Peyer's patch (tissue), 4 donors: ENCODE measurements at regions not wholly inside any gene's neighbourhood (a gene's known extent, or its start where the extent isn't known, plus 50 kb on each side); places are given as distances from the start of the nearest gene placed in this dataset.

ENCODE experiments used
- DNase-seq, 3 donors: peaks; one replicate each; pipeline ENCODE4 v3.0.0-alpha.2; 2017 to 2019
- H3K27ac ChIP-seq, 4 donors: fragments of 200-600 bp; sonication (generic); one replicate each; pipeline ENCODE4 v1.5.1; 2016 to 2019
- H3K27me3 ChIP-seq, 2 donors: fragments of 200-600 bp; sonication (generic); one replicate each; pipeline ENCODE4 v1.5.1; 2019
- H3K36me3 ChIP-seq, 3 donors: fragments of 200-600 bp; sonication (generic); one replicate each; pipeline ENCODE4 v1.5.1; 2016 to 2019
- H3K4me1 ChIP-seq, 4 donors: fragments of 200-600 bp; sonication (generic); one replicate each; pipeline ENCODE4 v1.5.1; 2016 to 2019
- H3K4me3 ChIP-seq, 4 donors: fragments of 200-600 bp; sonication (generic); 1 replicate in 3 of 4; 2 replicates in 1 of 4; pipeline ENCODE4 v1.5.1; 2016 to 2019; ENCODE audit warnings: mild to moderate bottlenecking in 1 of 4
- H3K9me3 ChIP-seq, 4 donors: fragments of 200-600 bp; sonication (generic); one replicate each; pipeline ENCODE4 v1.5.1; 2016 to 2019; ENCODE audit warnings: mild to moderate bottlenecking in 1 of 4
- POLR2A ChIP-seq, 2 donors: fragments of 450-650 bp; IDR thresholded peaks; one replicate each; pipeline ENCODE4 v1.5.1; 2017; ENCODE audit warnings: antibody characterized with exemption in 2 of 2, mild to moderate bottlenecking in 2 of 2, moderate library complexity in 2 of 2
- TF ChIP-seq, protein P1 (sequence below), 6 experiments: fragments of 450-650 bp in 4 of 6; fragments of 200-600 bp in 2 of 6; sonication (generic) in 1 of 6; IDR thresholded peaks; one replicate each; pipeline ENCODE4 v1.5.1; 2017 to 2019; ENCODE audit warnings: antibody characterized with exemption in 6 of 6, mild to moderate bottlenecking in 3 of 6, moderate library complexity in 1 of 6

DNA sequence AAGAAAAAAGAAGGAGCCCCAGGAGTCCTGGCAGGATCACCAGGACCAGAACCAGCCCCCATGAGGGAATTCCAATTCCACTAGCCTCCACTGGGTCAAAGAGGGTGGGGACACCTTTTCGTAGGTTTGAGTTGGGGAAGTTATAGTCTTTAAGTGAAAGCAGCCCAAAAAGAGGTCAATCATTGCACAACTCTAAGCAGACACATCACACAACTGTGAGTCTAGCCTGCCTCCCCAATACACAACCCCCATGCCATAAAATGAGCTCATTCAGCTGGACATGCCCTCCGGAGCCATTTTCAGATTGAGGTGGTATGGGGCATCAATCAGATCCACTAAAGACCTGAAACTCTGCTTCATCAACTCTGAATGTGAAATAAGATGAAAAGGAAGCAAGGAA, 179.9 kb downstream of the NPHP4 start:
- Histone ChIP-seq H3K36me3 (no peaks in the 10 kb centered on the region), H3K27me3 (no peaks in the 10 kb centered on the region), H3K4me3 (no peak overlapping the region), H3K9me3 (no peaks in the 10 kb centered on the region), H3K27ac (no peak overlapping the region), H3K4me1 (no peaks in the 10 kb centered on the region)
- no peak for DNase-seq
- TF ChIP-seq, protein P1, sequence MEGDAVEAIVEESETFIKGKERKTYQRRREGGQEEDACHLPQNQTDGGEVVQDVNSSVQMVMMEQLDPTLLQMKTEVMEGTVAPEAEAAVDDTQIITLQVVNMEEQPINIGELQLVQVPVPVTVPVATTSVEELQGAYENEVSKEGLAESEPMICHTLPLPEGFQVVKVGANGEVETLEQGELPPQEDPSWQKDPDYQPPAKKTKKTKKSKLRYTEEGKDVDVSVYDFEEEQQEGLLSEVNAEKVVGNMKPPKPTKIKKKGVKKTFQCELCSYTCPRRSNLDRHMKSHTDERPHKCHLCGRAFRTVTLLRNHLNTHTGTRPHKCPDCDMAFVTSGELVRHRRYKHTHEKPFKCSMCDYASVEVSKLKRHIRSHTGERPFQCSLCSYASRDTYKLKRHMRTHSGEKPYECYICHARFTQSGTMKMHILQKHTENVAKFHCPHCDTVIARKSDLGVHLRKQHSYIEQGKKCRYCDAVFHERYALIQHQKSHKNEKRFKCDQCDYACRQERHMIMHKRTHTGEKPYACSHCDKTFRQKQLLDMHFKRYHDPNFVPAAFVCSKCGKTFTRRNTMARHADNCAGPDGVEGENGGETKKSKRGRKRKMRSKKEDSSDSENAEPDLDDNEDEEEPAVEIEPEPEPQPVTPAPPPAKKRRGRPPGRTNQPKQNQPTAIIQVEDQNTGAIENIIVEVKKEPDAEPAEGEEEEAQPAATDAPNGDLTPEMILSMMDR (IDR thresholded peaks at IDR 0.05) = no peak
- no peak for TF ChIP-seq POLR2A (IDR thresholded peaks at IDR 0.05)

GRCh38 chr1:5811419-5811818, 180.8 kb downstream of the NPHP4 start:
- Histone ChIP-seq H3K27me3 (no peaks in the 10 kb centered on the region), H3K9me3 (no peaks in the 10 kb centered on the region), H3K4me1 (no peaks in the 10 kb centered on the region), H3K4me3 (no peak overlapping the region), H3K27ac (no peak overlapping the region), H3K36me3 (no peaks in the 10 kb centered on the region)
- TF ChIP-seq POLR2A (IDR thresholded peaks at IDR 0.05) = no peak
- TF ChIP-seq, protein P1 (IDR thresholded peaks at IDR 0.05) = no peak
- DNase-seq = no peak

DNA sequence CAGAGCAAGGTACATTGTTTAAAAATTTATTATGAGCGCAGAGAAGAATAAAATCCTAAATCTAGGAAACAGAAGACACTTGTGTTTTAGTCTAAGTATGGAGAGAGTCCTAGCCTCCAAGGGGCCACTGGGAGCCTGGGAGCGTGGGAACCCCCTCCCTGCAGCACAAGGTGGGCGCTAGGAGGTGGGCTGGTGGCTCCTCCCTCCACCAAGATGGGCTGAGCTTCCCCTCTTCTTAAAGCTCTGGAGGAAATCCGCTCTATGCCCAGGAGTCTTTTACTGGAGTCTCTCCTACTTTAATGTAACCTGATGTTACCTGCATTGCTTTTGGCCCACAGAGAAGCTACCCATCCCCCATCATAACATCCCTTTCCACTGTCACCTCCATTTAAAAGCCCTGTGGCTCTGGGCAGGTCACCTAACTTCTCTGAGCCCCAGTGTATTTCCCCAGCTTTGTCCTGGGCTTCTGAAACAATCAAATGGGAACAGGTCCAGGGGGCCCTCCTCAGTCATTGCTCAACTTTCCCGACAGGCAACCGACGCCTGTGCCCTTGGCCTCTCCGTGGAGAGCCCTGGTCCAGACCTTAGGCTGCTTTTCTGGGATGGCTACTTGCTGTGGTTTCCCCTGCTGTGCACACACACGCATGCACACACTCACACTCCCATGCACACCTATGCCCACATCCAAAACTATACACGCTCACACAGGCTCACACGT, 181.5 kb downstream of the NPHP4 start:
- H3K4me1 ChIP-seq = no peaks in the 10 kb centered on the region
- no peak overlapping the region for H3K27ac ChIP-seq
- no peaks in the 10 kb centered on the region for H3K9me3 ChIP-seq
- H3K4me3 ChIP-seq = no peak overlapping the region
- H3K27me3 ChIP-seq = no peaks in the 10 kb centered on the region
- DNase-seq = no peak
- TF ChIP-seq POLR2A (IDR thresholded peaks at IDR 0.05) = no peak
- no peaks in the 10 kb centered on the region for H3K36me3 ChIP-seq

DNA sequence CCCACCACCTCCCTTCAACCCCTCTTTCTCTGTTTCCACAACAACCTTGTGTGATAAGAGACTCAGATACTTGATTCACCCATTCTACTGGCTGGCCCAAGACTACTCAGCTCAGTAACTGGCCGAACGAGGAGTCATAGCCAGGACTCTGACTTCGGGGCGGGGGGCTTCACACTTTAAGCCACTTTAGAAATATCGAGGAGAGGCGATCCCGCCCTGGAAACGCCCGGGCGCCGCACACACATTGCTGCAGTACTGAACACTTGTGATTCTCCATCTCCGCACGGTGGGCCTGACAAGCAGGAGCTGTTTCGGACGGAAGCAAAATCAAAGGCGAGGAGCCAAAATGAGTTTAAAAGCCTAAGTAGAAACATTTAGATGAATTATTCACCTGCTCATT, 182.1 kb downstream of the NPHP4 start:
- Histone ChIP-seq H3K27ac (no peak overlapping the region), H3K4me1 (no peaks in the 10 kb centered on the region), H3K4me3 (no peak overlapping the region), H3K36me3 (no peaks in the 10 kb centered on the region), H3K27me3 (no peaks in the 10 kb centered on the region), H3K9me3 (no peaks in the 10 kb centered on the region)
- TF ChIP-seq, protein P1 (IDR thresholded peaks at IDR 0.05) = no peak
- no peak for TF ChIP-seq POLR2A (IDR thresholded peaks at IDR 0.05)
- no peak for DNase-seq

DNA sequence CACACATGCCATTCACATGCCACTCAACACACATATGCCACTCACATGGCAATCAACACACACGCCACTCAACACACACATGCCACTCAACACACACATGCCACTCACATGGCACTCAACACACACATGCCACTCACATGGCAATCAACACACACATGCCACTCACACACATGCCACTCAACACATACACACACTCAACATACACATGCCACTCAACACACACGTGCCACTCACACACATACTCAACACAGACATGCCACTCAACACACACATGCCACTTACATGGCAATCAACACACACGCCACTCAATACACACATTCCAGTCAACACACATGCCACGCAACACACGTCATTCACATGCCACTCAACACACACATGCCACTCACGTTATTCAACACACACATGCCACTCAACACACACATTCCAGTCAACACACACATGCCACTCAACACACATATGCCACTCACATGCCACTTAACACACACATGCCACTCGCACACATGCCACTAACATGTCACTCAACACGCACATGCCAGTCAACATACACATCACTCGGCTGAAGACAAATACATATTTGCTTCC, 182.9 kb downstream of the NPHP4 start:
- TF ChIP-seq, protein P1 (IDR thresholded peaks at IDR 0.05) = no peak
- TF ChIP-seq POLR2A (IDR thresholded peaks at IDR 0.05) = no peak
- H3K27ac ChIP-seq = no peak overlapping the region
- H3K36me3 ChIP-seq = no peaks in the 10 kb centered on the region
- H3K9me3 ChIP-seq = no peaks in the 10 kb centered on the region
- H3K4me3 ChIP-seq = no peak overlapping the region
- no peak for DNase-seq
- no peaks in the 10 kb centered on the region for H3K4me1 ChIP-seq
- no peaks in the 10 kb centered on the region for H3K27me3 ChIP-seq

DNA sequence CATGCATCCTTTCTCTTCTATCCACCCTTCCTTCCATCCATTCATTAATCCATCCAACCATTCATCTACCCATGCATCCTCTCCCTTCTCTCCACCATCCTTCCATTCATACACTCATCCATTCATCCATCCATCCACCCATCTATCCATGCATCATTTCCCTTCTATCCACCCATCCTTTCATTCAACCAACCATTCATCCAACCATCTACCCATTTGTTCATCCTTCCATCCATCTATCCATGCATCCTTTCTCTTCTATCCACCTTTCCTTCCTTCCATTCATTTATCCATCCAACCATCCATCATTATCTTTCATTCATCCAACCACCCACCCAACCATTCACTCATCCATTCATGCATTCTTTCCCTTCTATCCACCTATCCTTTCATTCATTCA, 188.4 kb downstream of the NPHP4 start:
- no peak overlapping the region for H3K4me3 ChIP-seq
- no peaks in the 10 kb centered on the region for H3K36me3 ChIP-seq
- no peaks in the 10 kb centered on the region for H3K9me3 ChIP-seq
- no peaks in the 10 kb centered on the region for H3K27me3 ChIP-seq
- DNase-seq = no peak
- H3K4me1 ChIP-seq = no peaks in the 10 kb centered on the region
- TF ChIP-seq, protein P1 (IDR thresholded peaks at IDR 0.05) = no peak
- TF ChIP-seq POLR2A (IDR thresholded peaks at IDR 0.05) = no peak
- no peak overlapping the region for H3K27ac ChIP-seq
